Esophagus muscularis mucosa (tissue), 3 donors: ENCODE measurements at regions not wholly inside any gene's neighbourhood (a gene's known extent, or its start where the extent isn't known, plus 50 kb on each side); places are given as distances from the start of the nearest gene placed in this dataset.

Experiments used
- POLR2A ChIP-seq: fragments of 450-650 bp; IDR thresholded peaks from one replicate; pipeline ENCODE4 v1.6.1; 2017; ENCODE audit warnings: antibody characterized with exemption, moderate library complexity, mild to moderate bottlenecking, low read depth
- POLR2AphosphoS5 ChIP-seq, 2 donors: sonication (generic); formaldehyde crosslinking; IDR thresholded peaks; one replicate each; pipeline ENCODE4 v1.6.1; 2017; ENCODE audit warnings: antibody characterized with exemption in 2 of 2
- TF ChIP-seq, protein P1 (sequence below), 3 experiments: fragments of 200-600 bp in 2 of 3; fragments of 450-650 bp in 1 of 3; sonication (generic) in 2 of 3; IDR thresholded peaks; one replicate each; pipeline ENCODE4 v1.5.1; 2017 to 2019; ENCODE audit warnings: antibody characterized with exemption in 3 of 3, mild to moderate bottlenecking in 2 of 3, moderate library complexity in 1 of 3

DNA sequence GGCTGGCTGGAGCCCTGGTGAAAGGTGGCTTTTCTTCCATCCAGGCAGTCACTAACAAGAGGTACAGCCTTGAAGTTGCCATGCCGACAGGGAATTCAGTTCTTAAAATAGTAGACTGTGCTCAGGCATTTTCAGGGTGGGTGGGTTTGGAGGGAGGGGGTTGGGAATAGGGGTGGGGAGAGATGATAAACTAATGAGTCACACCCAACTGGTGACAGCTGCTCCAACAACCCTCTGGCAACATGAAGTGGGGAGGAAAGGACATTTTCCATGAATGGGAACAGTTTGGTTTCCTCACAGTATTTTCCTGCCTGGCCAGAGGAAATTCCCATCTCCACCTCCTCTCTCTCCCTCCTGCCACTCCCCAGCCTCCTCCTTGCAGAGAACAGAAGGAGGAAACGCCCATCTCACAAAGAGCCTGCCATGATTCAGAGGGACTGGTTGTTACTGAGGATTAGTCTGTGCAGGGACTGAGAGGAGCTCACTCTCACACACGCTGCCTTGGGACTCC, 113.0 kb upstream of the SLC1A4 start:
- TF ChIP-seq, protein P1, sequence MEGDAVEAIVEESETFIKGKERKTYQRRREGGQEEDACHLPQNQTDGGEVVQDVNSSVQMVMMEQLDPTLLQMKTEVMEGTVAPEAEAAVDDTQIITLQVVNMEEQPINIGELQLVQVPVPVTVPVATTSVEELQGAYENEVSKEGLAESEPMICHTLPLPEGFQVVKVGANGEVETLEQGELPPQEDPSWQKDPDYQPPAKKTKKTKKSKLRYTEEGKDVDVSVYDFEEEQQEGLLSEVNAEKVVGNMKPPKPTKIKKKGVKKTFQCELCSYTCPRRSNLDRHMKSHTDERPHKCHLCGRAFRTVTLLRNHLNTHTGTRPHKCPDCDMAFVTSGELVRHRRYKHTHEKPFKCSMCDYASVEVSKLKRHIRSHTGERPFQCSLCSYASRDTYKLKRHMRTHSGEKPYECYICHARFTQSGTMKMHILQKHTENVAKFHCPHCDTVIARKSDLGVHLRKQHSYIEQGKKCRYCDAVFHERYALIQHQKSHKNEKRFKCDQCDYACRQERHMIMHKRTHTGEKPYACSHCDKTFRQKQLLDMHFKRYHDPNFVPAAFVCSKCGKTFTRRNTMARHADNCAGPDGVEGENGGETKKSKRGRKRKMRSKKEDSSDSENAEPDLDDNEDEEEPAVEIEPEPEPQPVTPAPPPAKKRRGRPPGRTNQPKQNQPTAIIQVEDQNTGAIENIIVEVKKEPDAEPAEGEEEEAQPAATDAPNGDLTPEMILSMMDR (IDR thresholded peaks at IDR 0.05), result no peak
- TF ChIP-seq POLR2AphosphoS5 (IDR thresholded peaks at IDR 0.05) (peak in 1 of 2 donors; percentile 14), POLR2A (no peak)
